Hematopoietic multipotent progenitor cell treated with erythropoietin and hydrocortisone succinate and interleukin-3 and kit ligand, for 17 days (in vitro differentiated cells): ENCODE measurements at regions not wholly inside any gene's neighbourhood (a gene's known extent, or its start where the extent isn't known, plus 50 kb on each side); places are given as distances from the start of the nearest gene placed in this dataset.

Experiments used
- DNase-seq: peaks from one replicate; pipeline ENCODE4 v3.0.0-alpha.2; 2015; ENCODE audit warnings: low spot score

DNA sequence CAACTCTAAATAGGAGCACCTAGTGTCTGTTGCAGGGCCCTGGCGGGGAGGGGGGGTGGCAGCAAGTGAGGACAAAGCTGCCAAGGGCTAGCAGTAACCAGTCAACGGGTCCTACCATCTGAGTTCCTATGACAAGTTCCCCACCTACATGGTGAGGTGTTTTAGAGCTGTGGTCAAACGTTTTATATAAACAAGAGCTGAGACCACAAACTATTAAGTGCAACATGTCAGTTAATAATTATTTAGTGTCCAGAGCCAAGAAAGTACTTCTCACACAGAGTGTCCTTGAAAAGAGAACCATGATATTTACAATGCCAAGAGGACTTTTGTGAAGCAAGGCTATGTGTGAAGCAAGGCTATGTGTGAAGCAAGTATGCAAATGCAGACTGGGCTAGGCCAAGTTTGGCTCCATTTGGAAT, 434.7 kb downstream of the TNS3 start:
- no peak for DNase-seq

DNA sequence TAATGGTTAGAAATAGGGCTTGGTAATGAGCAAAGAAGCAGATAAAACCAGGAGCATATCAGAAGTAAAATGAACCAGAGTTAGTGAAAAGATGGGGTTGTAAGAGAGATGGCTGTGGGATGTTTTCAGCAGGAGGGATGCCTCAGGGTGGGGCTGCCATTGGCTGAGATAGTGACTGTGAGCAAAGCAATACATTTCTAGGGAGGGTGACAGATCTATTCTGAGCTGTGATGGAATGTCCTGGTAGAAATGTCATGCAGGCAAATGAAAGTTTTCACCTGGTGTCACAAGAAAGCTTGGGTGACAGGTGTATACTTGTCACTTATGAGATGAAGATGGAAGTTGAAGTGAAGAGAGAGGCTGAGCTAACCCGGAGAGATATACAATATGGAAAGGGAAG, 435.9 kb downstream of the TNS3 start:
- DNase-seq, result no peak

DNA sequence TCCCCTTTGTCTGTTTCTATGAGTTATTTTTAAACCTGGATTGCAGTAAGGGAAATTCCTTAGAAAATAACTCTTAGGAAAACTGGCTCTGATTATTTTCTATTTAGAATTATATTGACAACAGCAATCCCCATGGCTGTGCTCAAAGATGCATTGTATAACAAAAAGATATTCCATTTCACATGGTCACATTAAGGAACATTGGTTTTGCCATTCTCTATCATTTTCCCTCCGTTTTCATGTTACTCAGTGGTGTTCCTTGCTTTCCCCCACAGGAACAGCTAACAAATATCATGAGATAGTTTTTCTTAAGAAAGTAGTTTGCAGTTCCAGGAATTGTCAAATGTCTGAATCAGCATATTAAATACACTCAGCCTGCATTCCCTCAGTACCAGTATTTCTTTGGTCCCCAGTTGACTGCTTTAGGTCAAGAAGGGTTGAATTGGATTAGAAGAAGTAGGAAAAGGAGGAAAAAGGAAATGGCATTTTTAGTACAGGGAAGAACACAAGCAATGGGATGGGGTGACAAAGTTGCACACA, 436.7 kb downstream of the TNS3 start:
- DNase-seq, result no peak

DNA sequence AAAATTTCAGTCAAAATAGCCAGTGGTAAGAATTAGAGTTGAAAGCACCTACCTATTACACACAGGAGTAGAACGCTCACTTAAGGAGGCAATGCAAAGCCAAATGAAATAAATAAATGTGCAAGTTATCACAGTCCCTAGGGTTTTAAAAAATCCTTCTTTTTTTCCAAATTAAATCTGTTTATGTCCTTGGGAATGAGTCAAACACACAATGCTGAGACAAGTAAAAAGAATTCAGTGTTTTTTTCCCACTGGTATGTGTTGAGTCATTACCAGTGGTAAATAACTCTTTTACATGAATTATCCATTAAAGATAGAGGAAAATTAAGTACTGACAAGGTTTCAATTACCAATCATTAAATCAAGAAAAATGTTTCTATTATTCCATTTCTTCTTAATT, 438.6 kb downstream of the TNS3 start:
- no peak for DNase-seq

DNA sequence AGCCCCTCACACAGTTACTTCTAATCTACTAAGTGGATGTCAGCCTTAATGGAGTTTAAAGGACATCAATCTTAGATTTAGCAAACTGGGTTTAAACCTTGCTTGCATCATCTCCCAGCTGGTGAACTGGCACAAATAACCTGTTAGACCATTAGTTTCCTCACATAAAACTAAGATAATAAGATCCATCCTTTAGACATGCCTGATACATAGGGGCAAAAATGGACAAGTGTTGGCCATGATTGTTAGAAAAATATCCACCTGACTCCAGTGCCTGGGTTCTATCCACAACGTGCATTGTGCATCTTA, 439.1 kb downstream of the TNS3 start:
- DNase-seq, result no peak

DNA sequence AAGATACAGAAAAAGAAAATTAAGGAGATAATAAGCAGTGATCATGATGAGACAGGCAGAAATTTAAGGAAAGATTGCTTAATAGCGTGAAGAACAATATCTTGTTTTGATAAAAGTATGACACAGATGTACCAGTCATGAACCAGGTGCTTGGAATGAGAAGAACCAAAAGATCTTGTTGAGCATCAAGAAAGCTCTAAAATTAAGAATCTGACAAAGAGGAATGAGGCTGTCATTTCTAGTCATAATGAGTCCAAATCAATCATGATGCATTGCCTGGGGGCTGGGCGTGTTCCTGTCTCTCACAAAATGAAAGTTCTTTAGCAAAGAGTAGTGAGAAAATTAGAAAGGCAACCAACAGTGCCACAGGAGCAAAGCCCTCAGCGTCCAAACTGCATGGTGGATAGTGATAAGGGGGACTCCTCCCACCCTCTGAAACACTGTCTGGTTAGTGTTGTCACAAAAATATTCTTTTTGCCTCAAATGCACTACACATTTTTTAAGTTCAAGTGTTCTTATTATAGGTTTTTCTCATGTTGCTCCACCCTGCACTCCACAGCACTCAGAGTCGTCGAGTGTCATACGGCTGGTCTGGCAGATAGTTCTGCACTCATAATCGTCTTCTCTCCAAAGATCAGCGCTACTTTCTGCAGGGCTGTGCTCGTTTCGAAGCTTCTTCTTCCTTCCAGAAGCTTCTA, 439.6 kb downstream of the TNS3 start:
- peak; percentile 17 for DNase-seq

DNA sequence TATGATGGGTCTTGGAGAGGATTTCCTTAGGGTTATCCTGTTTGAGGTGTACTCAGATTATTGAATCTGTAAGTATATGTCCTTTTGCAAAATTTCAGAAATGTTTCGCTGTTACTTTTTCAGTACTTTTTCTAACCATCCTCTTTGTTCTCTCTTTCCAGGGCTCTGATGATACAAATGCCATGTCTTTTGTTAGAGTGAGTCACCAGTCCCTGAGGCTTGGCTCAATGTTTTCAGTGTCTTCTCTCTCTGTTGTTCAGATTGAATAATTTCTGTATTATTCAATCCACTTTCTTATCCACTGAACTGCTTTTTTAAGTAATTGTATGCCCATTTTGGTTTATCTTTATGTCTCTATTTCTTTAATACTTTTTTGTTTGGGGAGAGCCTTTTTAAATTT, 449.4 kb downstream of the TNS3 start:
- DNase-seq, result no peak

DNA sequence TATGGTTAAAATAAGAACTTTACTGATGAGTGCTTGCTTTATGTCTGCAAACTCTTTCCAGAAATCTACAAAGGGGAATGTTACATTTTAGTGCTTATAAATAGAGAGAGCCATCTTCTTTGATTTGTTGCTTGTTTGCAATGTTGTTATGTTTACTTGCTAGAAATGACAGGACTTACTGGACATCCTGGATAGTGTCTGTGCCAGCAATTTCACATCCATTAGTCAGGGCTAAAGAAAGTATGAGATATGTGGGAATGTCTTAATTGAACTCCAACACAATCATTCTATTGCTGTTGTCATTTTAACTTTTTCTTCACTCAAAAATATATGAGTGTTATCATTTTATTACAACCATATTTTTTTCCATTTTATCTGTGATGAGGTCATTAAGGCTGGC, 453.2 kb downstream of the TNS3 start:
- DNase-seq, result no peak

DNA sequence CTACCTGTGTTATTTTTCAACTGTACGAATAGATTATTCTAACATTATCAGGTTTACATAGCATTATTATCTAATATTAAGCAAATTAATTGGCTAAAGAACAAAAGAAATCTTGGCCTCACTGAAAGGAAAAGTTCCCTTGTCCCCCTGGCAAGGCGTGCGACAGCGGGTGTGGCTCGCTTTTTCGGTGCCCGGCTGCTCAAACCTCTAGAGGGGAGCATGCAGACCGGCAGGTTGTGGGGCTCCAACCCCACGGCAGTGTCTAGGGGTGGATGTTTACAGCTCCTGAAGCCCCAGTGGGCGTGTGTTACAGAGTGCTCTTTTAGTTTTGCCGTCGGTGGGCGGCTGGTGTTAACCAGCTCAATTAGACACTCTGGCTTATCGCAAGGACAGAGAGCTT, 456.4 kb downstream of the TNS3 start:
- no peak for DNase-seq

DNA sequence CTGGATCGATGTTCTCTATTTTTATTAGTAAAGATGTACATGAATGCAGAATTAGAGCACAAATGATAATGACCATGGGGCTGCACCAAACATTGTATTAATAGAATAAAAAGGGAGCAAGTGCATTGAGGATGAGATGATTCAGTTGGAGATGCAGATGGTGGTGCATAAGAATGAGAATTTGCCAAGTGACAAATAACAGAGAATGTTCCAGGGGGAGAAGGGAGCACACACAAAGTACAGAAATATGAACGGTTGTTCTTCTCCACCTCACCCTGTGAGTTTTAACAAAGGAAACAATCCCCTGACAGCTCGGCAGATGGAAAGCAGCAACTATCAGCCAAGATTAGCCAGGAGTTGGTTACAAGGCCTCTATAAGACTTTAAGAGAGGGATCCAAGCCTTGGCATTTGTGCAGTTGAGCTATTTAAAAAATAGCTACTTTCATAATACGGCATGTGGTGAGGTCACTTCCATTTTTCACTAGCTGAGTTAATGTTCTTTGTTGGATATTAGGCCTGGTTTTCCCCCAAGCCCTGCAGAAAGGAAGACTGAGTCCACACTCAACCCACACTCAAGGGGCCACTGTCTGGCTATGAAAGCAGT, 462.5 kb downstream of the TNS3 start:
- DNase-seq, result no peak

DNA sequence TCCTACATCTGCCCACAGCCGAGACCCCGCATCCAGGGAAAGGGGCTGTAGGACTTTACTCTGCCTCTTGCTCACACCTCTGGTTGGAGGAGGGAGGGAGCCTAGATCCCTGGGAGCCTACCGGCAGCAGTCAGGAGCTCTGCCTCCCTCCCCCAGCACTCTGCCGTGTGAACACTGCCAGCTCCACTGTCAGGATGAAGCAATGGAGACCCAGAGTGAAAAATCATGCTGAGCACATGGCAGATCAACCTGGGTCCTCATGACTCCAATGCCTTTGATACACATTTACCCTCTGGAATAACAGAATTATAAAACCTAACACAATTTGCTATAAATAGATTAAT, 477.7 kb downstream of the TNS3 start:
- DNase-seq, result no peak

DNA sequence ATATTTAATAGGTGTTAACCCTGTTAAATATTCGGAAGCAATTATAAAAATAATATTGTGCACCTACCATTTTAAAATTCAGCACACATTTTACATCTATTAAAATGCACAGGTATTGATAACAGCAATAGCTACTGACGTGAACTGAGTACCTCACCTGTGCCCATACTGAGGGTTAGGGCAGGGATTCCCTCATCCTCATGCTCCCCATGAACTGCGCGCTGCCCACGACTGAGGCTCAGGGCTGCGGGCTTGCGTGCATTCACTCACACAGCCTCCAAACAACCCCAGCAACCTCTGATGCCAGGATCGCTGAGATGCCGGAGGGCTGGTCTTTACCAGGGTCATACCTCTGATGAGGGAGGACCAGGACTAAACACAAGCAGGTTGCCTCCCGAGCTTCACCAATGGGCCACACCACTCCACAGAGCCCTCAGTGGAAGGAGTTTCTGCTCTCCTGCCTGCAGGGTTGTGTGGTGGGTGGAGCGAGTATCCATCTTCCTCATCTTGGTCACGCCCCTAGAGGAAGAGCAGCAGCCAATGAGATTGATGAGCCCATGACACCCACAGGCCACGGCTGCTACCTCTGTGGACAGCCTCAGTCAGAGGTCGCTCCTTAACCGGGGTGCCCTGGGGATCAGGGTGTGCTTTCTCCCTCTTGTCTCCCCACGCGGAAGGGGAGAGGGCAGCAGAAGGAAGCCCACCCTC, 478.3 kb downstream of the TNS3 start:
- no peak for DNase-seq

DNA sequence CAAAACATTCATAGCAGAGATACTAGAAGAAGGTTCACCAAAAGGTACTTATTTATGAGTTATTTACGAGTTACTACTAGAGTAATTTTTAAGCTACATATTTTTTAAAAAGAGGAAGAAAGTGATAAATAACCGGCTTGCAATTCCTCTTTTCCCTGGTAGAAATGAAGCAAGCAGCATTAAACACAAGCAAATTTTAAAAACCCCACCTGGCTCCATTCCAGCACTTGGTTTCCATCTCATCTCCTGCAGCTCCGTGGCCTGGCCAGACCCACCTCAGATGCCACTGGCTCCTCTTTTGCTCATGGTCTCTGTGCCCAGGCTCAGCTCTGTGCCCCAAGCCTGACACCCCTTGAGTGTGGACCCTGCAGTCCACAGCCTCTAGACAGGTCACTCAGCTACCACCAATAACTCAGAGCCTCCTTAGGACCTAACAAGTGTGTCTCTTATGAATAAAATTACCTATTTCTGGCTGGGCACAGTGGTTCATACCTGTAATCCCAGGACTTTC, 479.5 kb downstream of the TNS3 start:
- DNase-seq, result no peak

DNA sequence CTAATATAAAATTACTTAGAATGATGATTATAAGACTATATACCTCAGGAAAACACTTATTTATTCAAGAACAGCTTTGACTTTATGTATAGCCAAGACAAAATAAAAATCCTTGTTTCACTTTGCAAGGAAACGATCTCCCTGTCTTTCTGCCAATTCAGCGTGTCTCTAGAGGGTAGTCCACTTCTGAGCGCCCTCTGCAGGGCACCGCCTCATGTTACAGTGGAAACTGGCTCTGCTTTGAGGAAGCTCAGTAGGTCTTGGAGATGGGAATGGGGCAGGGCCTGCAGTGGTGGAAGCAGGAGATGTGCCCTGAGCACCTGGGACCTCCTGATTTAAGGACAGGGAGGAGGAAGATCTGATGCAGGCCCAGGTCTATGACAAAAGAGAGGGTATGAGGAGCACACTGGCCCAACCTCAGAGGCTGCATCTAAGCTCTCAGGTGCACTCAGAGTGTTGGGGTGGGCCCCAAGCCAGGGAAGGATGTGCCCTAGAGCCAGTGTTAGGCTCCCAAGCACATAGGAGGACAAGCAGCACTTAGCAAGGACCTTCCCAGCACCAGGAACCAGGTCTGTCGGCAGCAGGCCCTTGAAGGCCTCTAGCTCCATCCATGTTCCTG, 481.0 kb downstream of the TNS3 start:
- no peak for DNase-seq

DNA sequence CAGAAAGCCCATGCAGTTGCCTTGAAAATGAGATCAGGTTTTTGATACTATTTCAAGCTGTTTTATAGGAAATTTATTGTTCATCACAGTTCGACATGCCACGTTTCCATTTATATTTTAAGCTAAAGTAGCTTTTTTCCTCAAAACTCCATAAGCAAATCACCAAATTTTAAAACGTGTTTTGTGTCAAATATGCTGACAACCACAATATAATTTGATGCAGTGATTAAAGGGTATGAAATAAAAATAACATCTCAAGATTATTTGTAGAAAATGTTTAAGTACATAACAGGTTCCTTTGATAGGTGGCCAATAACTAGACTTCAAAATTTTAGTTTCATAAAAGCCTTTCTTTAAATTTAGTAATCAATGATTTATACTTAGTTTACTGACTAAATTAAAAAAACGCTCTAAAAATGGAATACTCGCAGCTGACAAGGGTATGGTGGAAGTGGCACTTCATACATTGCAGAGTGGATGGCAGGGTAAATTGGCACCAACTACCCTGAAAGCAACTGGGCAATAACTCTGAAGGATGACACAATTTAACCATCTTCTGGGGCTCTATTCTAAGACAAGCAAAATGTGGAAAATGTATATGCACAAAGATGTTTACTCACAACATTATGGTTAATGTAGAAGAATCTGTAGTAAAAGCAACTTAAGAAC, 481.6 kb downstream of the TNS3 start:
- no peak for DNase-seq

DNA sequence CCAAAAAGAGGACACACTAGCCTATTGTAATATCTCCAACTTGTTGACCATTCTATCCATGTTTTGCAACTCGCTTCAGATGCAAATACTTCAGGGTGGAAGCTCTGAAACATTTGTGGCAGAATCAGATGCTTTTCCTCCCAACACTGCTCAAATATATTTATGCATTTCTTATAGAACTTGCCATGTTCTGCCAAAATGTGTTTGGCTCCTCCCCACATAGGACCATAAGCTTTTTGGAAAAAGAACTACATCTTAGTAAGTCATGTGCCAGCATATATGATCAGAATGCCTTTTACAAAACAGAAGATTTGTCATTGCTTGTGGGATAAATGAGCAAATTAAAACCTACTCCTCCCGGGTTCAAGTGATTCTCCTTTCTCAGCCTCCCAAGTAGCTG, 484.5 kb downstream of the TNS3 start:
- DNase-seq, result no peak

DNA sequence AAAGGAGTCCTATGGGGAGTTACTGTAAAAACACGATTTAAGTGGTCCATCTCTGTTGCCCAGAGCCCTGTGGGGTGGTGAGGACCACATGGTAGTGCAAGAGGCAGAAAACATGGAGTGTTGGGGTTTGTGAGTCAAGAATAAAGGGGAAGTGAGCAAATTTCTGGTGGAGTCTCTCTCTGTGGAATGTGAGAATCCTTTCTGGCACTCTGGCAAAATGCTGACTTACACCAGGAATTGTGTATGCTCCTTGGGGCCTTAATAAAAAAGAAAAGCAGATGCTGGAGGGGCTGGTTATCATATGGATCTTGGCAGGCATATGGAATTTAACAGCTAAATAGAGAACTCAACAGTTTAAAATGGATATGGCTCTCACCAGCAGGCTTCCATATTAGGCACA, 486.0 kb downstream of the TNS3 start:
- no peak for DNase-seq

DNA sequence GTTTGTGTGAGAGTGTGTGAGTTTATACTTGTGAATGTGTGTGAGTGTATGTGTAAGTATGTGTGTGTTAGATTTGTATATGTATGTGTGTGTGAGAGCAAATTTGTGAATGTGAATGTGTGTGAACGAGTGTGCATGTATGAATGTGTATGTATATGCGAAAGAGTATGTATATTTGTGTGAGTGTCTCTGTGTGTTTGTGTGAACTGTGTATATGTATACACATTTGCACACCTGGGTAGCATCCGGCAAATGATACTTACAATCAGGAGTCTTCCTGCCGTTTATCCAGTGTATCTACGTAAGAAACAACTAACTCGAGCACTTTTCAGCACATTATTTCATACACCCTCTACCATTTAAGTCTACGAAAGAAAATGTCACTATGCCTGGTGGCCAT, 487.4 kb downstream of the TNS3 start:
- no peak for DNase-seq

DNA sequence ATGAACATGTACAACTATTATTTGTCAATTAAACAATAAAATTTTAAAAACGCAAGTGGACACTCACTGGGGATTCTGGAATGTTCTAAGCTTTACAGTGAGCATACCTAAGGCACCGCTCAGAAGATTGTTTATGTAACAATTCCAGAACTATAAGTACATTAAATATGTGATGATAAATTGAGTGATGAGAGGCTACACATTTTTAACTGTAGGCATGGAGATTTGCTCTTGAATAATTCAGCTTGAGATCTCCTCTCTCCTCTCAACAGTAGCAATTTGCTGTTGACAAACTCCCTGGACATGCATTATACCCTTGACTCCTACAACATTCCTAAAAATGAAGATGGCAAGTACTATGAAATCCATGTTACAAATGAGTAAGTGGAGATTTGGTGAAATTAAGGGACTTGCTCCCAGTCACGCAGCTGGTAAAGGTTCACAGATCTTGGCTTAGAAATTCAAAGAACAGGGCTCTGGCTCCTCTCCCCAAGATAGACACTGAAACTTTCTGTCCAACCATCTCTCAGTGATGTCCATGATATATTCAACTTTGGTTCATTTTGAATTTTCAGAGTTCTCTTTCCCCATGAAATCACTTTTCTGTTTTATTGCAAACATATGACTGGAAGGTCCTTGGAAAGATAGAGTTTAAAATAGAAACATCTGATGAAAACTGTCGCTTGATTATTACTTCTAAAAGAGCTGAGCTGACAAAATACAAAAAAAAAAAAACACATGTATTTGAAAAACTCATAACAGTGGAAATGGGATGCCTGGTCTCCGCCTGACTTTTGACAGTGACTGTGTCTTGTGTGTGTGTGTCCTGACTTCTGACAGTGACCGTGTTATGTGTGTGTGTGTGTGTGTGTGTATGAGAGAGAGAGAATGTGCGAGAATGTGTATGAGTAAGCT, 488.3 kb downstream of the TNS3 start:
- no peak for DNase-seq

DNA sequence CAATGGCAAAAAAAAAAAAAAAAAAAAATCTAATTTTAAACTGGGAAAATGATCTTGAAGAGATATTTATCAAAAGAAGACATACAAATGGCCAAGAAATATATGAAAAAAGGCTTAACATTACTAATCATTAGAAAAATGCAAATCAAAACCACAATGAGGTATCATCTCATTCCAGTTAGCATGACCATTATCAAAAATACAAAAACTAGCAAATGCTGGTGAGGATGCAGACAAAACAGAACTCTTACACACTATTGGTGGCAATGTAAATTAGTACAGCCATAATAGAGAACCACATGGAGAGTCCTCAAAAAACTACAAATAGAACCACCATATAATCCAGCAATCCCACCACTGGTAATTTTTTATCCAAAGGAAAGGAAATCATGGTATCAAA, 489.6 kb downstream of the TNS3 start:
- no peak for DNase-seq

DNA sequence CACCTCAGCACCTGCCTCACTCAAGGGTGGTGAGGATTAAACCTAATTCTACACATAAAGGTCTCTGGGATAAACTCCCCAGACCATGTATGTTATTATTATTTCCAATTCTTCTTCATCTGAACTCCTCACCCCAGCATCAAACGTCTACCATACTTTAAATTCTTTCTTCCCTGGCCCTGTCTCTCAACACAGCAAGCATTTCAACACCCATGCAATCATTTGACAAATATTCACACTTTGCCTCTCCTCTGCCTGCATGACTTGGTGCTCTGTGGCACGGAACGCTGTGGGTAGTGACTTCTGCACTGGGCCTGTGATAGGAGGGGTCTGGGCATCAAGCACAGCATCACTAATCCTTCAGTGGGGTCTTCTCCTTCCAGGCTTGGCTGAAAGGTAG, 490.8 kb downstream of the TNS3 start:
- no peak for DNase-seq
